ENCODE measurements at regions not wholly inside any gene's neighbourhood (a gene's known extent, or its start where the extent isn't known, plus 50 kb on each side); places are given as distances from the start of the nearest gene placed in this dataset.

DNA sequence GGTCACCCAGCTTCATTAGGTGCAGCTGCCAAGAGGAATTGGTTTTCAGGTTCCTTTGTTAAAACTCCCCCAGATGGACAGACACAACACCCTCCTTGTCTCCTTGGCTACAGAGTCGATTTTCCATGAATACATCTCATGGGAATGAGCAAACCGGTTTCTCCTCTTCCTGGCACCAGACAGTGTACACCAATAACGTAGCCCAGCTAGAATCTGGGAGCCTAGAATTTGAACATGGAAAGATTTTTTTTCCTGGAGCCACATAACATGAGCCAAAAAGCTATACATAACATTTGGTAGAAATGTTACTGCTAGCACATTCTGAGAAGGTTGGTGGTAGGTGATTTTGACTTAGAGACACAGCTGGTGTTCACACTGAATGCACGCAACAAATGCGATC lies 62.9 kb upstream of the SLC34A2 start:
- Histone ChIP-seq H3K9me3 (ENCODE audit: control insufficient read depth in 1 of 2, low read length in 2 of 2) (peaks cover 3 to 10% of the 10 kb centered on the region in 2 donors), H3K27ac (ENCODE audit: low read depth, low read length) (no peak overlapping the region), H3K9ac (ENCODE audit: low read depth in 1 of 2, low read length in 2 of 2) (no peak overlapping the region), H3K36me3 (ENCODE audit: control insufficient read depth in 1 of 2, insufficient read depth in 2 of 2, low read length in 2 of 2) (no peaks in the 10 kb centered on the region), H3K4me1 (ENCODE audit: control insufficient read depth in 1 of 2, insufficient read depth in 2 of 2, low read length in 2 of 2) (no peaks in the 10 kb centered on the region), H3K27me3 (ENCODE audit: control insufficient read depth in 1 of 2, insufficient read depth in 2 of 2, low read length in 2 of 2) (no peaks in the 10 kb centered on the region), H3K4me3 (ENCODE audit: low read depth in 1 of 2, low read length in 2 of 2) (no peak overlapping the region)

All from duodenal mucosa (tissue), 2 donors.